ENCODE measurements at regions not wholly inside any gene's neighbourhood (a gene's known extent, or its start where the extent isn't known, plus 50 kb on each side); places are given as distances from the start of the nearest gene placed in this dataset.

GRCh38 chr5:117261948-117262571, 687.4 kb upstream of the SEMA6A start:
- DNase-seq: no peak
- H3K36me3 ChIP-seq (ENCODE audit: low read depth): no peaks in the 10 kb centered on the region
- no peaks in the 10 kb centered on the region for H4K20me1 ChIP-seq (ENCODE audit: insufficient read depth)
- no peak overlapping the region for H3K27ac ChIP-seq
- BruUV-seq (replicated peaks): no TSS peak
- TF ChIP-seq EZH2 (IDR thresholded peaks at IDR 0.05; ENCODE audit: low read depth) (no peak), CTCF (conservative IDR thresholded peaks at IDR 0.05) (no peak)
- H2AFZ ChIP-seq: no peak overlapping the region
- no peaks in the 10 kb centered on the region for H3K4me1 ChIP-seq (replicated peaks; ENCODE audit: insufficient read depth)
- H3F3A ChIP-seq (ENCODE audit: insufficient read depth, low read depth): no peaks in the 10 kb centered on the region
- H3K4me3 ChIP-seq: no peak overlapping the region
- H3K9me2 ChIP-seq (ENCODE audit: insufficient read depth): no peaks in the 10 kb centered on the region
- no peaks in the 10 kb centered on the region for H3K27me3 ChIP-seq (ENCODE audit: insufficient read depth, low read depth)
- ChIA-PET POLR2A (ENCODE audit: unreplicated experiment) (no interaction called here), CTCF (no interaction called here)
- intact Hi-C loops (cut with micrococcal nuclease; ENCODE audit: unreplicated experiment): no loop called here
- H3K4me2 ChIP-seq: no peak overlapping the region
- no peaks in the 10 kb centered on the region for H3K79me2 ChIP-seq (ENCODE audit: low read depth)
- no peaks in the 10 kb centered on the region for H3K9me3 ChIP-seq (ENCODE audit: insufficient read depth, low read depth)

- no peaks in the 10 kb centered on the region for H3K36me3 ChIP-seq (ENCODE audit: low read depth)
- no peak overlapping the region for H3K4me3 ChIP-seq
- no peak overlapping the region for H3K27ac ChIP-seq
- H2AFZ ChIP-seq: no peak overlapping the region
- H3K79me2 ChIP-seq (ENCODE audit: low read depth): no peaks in the 10 kb centered on the region
- no peak for TF ChIP-seq EZH2 (IDR thresholded peaks at IDR 0.05; ENCODE audit: low read depth)
- no peak for TF ChIP-seq CTCF (conservative IDR thresholded peaks at IDR 0.05)
- H3F3A ChIP-seq (ENCODE audit: insufficient read depth, low read depth): no peaks in the 10 kb centered on the region
- ChIA-PET CTCF (no interaction called here), POLR2A (ENCODE audit: unreplicated experiment) (no interaction called here)
- H3K27me3 ChIP-seq (ENCODE audit: insufficient read depth, low read depth): no peaks in the 10 kb centered on the region
- no peaks in the 10 kb centered on the region for H3K9me3 ChIP-seq (ENCODE audit: insufficient read depth, low read depth)
- no TSS peak for BruUV-seq (replicated peaks)
- H4K20me1 ChIP-seq (ENCODE audit: insufficient read depth): no peaks in the 10 kb centered on the region
- no peaks in the 10 kb centered on the region for H3K9me2 ChIP-seq (ENCODE audit: insufficient read depth)
- H3K4me2 ChIP-seq: no peak overlapping the region
- DNase-seq: no peak
- H3K4me1 ChIP-seq (replicated peaks; ENCODE audit: insufficient read depth): no peaks in the 10 kb centered on the region
- intact Hi-C loops (cut with micrococcal nuclease; ENCODE audit: unreplicated experiment): no loop called here
Measured at GRCh38 chr5:117255211-117256027, 680.8 kb upstream of the SEMA6A start.

- no peak for TF ChIP-seq EZH2 (IDR thresholded peaks at IDR 0.05; ENCODE audit: low read depth)
- ChIA-PET POLR2A (ENCODE audit: unreplicated experiment) (no interaction called here), CTCF (no interaction called here)
- no peaks in the 10 kb centered on the region for H3K4me1 ChIP-seq (replicated peaks; ENCODE audit: insufficient read depth)
- intact Hi-C loops (cut with micrococcal nuclease; ENCODE audit: unreplicated experiment): no loop called here
- no peaks in the 10 kb centered on the region for H3K9me2 ChIP-seq (ENCODE audit: insufficient read depth)
- no peaks in the 10 kb centered on the region for H3K79me2 ChIP-seq (ENCODE audit: low read depth)
- H3K4me3 ChIP-seq: no peak overlapping the region
- H3K36me3 ChIP-seq (ENCODE audit: low read depth): no peaks in the 10 kb centered on the region
- no peak overlapping the region for H2AFZ ChIP-seq
- H4K20me1 ChIP-seq (ENCODE audit: insufficient read depth): no peaks in the 10 kb centered on the region
- no TSS peak for BruUV-seq (replicated peaks)
- H3K27me3 ChIP-seq (ENCODE audit: insufficient read depth, low read depth): no peaks in the 10 kb centered on the region
- no peak overlapping the region for H3K27ac ChIP-seq
- no peaks in the 10 kb centered on the region for H3K9me3 ChIP-seq (ENCODE audit: insufficient read depth, low read depth)
- no peaks in the 10 kb centered on the region for H3F3A ChIP-seq (ENCODE audit: insufficient read depth, low read depth)
- no peak for DNase-seq
- H3K4me2 ChIP-seq: no peak overlapping the region
Measured at GRCh38 chr5:117252566-117252965, 677.9 kb upstream of the SEMA6A start.
